B cell (primary cell): ENCODE measurements at regions not wholly inside any gene's neighbourhood (a gene's known extent, or its start where the extent isn't known, plus 50 kb on each side); places are given as distances from the start of the nearest gene placed in this dataset.

Experiments
- EZH2 ChIP-seq: IDR thresholded peaks from 2 replicates; pipeline ENCODE4 v1.6.1; 2012; ENCODE audit warnings: borderline replicate concordance, low read depth, mild to moderate bottlenecking, moderate library complexity, low read length; ENCODE audit not compliant: insufficient read depth, poor library complexity, severe bottlenecking
- TF ChIP-seq, protein P1 (sequence below): fragments of 200-600 bp; IDR thresholded peaks from one replicate; pipeline ENCODE4 v1.8.0; 2022; ENCODE audit warnings: antibody characterized with exemption, mild to moderate bottlenecking

- TF ChIP-seq, protein P1, sequence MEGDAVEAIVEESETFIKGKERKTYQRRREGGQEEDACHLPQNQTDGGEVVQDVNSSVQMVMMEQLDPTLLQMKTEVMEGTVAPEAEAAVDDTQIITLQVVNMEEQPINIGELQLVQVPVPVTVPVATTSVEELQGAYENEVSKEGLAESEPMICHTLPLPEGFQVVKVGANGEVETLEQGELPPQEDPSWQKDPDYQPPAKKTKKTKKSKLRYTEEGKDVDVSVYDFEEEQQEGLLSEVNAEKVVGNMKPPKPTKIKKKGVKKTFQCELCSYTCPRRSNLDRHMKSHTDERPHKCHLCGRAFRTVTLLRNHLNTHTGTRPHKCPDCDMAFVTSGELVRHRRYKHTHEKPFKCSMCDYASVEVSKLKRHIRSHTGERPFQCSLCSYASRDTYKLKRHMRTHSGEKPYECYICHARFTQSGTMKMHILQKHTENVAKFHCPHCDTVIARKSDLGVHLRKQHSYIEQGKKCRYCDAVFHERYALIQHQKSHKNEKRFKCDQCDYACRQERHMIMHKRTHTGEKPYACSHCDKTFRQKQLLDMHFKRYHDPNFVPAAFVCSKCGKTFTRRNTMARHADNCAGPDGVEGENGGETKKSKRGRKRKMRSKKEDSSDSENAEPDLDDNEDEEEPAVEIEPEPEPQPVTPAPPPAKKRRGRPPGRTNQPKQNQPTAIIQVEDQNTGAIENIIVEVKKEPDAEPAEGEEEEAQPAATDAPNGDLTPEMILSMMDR = no peak
- TF ChIP-seq EZH2 = no peak
Measured at GRCh38 chr4:100804576-100805360, 286.9 kb upstream of the EMCN start.
